ENCODE measurements at regions not wholly inside any gene's neighbourhood (a gene's known extent, or its start where the extent isn't known, plus 50 kb on each side); places are given as distances from the start of the nearest gene placed in this dataset.

DNA sequence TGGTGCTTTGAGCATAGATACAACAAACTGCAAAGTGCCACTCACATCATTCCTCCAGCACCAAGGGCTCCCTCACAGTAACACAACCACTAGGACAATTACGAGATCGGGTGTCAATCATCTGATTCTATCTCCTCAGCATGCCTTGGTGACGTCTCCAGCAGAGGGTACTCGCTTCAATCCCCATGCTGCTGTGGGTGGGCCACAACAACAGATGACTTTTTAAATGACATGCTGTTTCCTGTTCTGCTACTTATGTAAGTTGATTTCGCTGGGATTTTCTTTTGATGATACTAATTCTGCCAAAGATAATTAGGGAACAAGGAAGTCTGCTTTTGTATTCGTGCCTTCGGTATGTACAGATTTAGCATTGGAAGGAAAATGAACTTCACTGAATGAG lies 1113.0 kb downstream of the BCL11A start:
- DNase-seq, result no peak
- H3K9me3 ChIP-seq, result no peaks in the 10 kb centered on the region
- no peak overlapping the region for H3K4me3 ChIP-seq
- TF ChIP-seq, protein P1, sequence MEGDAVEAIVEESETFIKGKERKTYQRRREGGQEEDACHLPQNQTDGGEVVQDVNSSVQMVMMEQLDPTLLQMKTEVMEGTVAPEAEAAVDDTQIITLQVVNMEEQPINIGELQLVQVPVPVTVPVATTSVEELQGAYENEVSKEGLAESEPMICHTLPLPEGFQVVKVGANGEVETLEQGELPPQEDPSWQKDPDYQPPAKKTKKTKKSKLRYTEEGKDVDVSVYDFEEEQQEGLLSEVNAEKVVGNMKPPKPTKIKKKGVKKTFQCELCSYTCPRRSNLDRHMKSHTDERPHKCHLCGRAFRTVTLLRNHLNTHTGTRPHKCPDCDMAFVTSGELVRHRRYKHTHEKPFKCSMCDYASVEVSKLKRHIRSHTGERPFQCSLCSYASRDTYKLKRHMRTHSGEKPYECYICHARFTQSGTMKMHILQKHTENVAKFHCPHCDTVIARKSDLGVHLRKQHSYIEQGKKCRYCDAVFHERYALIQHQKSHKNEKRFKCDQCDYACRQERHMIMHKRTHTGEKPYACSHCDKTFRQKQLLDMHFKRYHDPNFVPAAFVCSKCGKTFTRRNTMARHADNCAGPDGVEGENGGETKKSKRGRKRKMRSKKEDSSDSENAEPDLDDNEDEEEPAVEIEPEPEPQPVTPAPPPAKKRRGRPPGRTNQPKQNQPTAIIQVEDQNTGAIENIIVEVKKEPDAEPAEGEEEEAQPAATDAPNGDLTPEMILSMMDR (IDR thresholded peaks at IDR 0.05), result no peak
- no peaks in the 10 kb centered on the region for H3K4me1 ChIP-seq (ENCODE audit: low read depth)
- intact Hi-C loops (cut with DNase I, micrococcal nuclease), result no loop called here
- ATAC-seq, result no peak
- no peaks in the 10 kb centered on the region for H3K36me3 ChIP-seq (ENCODE audit: low read depth)

DNA sequence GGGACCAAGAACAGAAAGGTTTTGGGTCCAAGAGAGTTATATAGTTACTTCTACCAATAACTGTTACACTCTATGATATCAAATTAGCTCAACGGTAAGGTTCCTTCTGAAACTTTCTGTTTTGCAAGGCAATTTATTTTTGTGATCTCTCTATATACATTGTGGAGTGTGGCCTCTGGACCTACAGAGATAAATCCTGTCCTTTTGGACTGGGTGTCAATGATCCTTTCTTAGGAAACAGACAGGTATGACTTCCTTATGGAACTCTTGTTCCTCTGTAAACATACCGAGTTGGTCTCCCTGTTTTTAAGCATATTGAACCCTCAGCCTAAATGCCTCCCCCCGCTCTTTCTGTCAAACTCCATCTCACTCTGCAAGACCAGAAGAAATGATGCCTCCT lies 1117.8 kb downstream of the BCL11A start:
- DNase-seq (no peak), ATAC-seq (no peak)
- TF ChIP-seq, protein P1 (IDR thresholded peaks at IDR 0.05), result no peak
- H3K4me3 ChIP-seq, result no peak overlapping the region
- no peaks in the 10 kb centered on the region for H3K36me3 ChIP-seq (ENCODE audit: low read depth)
- H3K4me1 ChIP-seq (ENCODE audit: low read depth), result no peaks in the 10 kb centered on the region
- peaks cover 7% of the 10 kb centered on the region for H3K9me3 ChIP-seq
- intact Hi-C loops (cut with DNase I, micrococcal nuclease), result no loop called here

DNA sequence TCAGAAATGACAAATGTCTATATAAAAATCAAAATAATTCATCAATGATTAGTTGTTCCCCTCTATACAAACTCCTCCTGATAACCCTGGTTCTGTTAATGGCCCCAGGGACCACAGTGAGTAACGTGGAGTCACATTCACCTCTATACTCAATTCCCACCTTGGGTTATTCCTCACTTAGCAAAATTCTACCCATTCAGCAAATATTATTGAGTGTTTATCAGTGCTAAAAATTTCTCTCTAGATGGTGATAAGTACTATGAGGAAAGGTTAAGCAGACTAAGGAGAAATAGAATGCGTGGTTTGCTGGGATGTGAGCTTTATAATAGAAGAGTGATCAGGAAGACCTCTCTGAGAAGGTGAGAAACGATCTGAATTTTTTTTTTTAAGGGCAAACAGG lies 1124.5 kb downstream of the BCL11A start:
- no peaks in the 10 kb centered on the region for H3K36me3 ChIP-seq (ENCODE audit: low read depth)

DNA sequence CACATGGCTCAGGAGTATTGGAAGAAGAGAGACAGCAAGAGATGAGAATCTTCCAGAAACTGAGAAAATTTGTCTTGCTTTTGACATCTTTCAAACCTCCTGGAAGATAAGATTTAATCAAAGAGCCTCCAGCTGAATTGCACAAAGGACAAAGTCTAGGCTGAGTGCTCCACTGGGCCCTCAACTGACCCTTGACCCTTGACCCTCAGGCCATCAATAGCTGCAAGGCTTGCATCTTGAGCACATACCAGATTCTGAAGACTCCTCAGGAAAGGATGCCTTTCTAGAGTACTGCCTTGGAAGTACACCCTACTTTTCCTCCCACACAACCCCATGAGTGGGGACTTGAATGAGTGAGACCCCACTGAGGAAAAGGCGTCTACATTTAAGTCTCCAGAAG lies 1125.5 kb downstream of the BCL11A start:
- DNase-seq (no peak), ATAC-seq (no peak)
- Histone ChIP-seq H3K4me3 (no peak overlapping the region), H3K9me3 (peaks cover 7% of the 10 kb centered on the region), H3K36me3 (ENCODE audit: low read depth) (no peaks in the 10 kb centered on the region), H3K4me1 (ENCODE audit: low read depth) (no peaks in the 10 kb centered on the region)
- TF ChIP-seq, protein P1 (IDR thresholded peaks at IDR 0.05), result no peak
- intact Hi-C loops (cut with DNase I, micrococcal nuclease), result no loop called here

More for the DNA sequence above, 1124.5 kb downstream of the BCL11A start:
- H3K4me3 ChIP-seq, result no peak overlapping the region
- no peaks in the 10 kb centered on the region for H3K4me1 ChIP-seq (ENCODE audit: low read depth)
- intact Hi-C loops (cut with DNase I, micrococcal nuclease), result no loop called here
- TF ChIP-seq, protein P1 (IDR thresholded peaks at IDR 0.05), result no peak
- peaks cover 7% of the 10 kb centered on the region for H3K9me3 ChIP-seq
- DNase-seq (no peak), ATAC-seq (no peak)

DNA sequence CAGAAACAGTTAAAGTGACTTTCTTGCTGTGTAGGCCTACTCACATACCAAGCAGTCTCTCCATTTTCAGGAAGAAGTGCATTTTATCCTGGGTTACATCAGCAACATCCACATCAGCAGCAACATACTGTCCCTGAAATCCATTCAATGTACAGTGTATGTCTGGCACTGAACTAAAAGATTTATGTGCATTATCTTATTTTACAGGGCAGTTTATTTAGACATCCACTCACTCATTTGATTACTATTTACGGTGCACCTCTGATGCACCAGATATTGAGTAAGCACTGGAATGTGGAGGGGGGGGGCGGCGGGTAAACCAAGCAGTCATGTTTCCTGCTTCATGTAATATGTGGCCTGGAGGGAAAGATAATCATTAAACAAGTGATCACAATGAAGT lies 1128.2 kb downstream of the BCL11A start:
- H3K36me3 ChIP-seq (ENCODE audit: low read depth), result no peaks in the 10 kb centered on the region
- TF ChIP-seq, protein P1 (IDR thresholded peaks at IDR 0.05), result no peak
- H3K4me1 ChIP-seq (ENCODE audit: low read depth), result no peaks in the 10 kb centered on the region

More for the DNA sequence above, 1128.2 kb downstream of the BCL11A start:
- Histone ChIP-seq H3K9me3 (no peaks in the 10 kb centered on the region), H3K4me3 (no peak overlapping the region)
- DNase-seq, result no peak
- ATAC-seq, result no peak
- intact Hi-C loops (cut with DNase I, micrococcal nuclease), result no loop called here
